NCI-H1092 (cell line): ENCODE measurements at regions not wholly inside any gene's neighbourhood (a gene's known extent, or its start where the extent isn't known, plus 50 kb on each side); places are given as distances from the start of the nearest gene placed in this dataset.

Experiments
- DNase-seq: peaks from one replicate; lab custom pipeline; 2025; lab: John Stamatoyannopoulos, UW

- DNase-seq, result no peak
Measured at GRCh38 chr11:28606930-28607329, 498.7 kb downstream of the METTL15 start.

GRCh38 chr11:28599656-28600055 is 491.5 kb downstream of the METTL15 start:
- DNase-seq, result no peak

- DNase-seq, result no peak
Measured at GRCh38 chr11:28598531-28598930, 490.3 kb downstream of the METTL15 start.

GRCh38 chr11:28596816-28597215 is 488.6 kb downstream of the METTL15 start:
- no peak for DNase-seq

DNA sequence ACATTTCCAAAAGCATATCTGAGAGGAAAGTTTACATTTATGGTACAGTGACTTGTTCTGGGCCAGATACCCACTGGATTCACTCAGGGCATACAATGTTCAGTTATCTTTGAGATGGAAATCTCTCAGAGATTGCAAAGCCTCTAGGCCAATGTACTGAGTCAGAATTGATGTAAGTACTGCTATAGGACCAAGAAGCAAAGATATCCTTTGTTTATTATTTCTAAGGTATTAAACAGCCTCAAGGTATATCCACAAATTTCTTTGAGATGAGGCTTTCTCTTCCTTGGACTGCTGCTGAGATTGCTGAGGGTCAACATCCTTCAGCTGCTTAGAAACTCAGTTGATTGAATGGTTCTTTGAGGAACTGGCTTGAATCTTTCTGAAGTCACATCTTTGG is 484.0 kb downstream of the METTL15 start:
- no peak for DNase-seq

- no peak for DNase-seq
Measured at GRCh38 chr11:28584992-28585391, 476.8 kb downstream of the METTL15 start.

DNA sequence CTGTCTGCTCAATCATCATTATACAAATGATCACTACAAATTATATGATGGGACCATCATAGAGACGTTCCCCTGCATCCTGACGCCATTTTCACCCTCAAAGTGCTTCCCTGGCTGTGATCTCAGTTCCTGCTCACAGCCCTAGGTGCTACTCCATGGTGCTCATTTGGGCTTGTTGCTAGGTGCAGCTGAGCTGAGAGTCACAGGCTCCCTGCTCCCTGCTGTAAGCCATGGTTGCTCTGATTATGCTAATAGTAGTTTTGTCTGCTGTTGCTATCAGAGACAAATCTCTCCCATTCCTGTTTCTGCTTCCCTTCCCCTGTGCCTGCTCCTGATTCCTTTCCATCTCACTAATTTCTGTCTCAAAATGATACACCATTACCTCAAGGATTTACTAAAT is 474.3 kb downstream of the METTL15 start:
- no peak for DNase-seq

- DNase-seq, result no peak
Measured at GRCh38 chr11:28581286-28582242, 473.4 kb downstream of the METTL15 start.

DNA sequence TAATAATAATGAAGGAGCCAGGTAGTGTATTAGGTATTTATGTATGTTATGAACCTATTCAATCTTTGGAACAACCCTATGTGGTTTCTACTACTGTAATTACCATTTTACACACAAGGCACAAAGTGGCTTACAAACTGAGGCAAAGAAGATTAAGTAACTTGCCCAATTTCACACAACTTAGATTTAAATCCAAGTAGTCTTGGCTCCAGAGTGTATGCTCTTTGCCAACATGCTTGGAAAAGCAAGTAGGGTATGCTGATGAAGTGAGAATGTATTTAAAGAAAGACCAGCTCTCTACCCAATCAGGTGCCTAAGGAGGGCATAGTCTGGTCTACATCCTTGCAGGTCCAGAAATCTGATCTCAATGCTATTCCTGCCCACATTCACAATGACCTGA is 463.2 kb downstream of the METTL15 start:
- DNase-seq, result no peak

DNA sequence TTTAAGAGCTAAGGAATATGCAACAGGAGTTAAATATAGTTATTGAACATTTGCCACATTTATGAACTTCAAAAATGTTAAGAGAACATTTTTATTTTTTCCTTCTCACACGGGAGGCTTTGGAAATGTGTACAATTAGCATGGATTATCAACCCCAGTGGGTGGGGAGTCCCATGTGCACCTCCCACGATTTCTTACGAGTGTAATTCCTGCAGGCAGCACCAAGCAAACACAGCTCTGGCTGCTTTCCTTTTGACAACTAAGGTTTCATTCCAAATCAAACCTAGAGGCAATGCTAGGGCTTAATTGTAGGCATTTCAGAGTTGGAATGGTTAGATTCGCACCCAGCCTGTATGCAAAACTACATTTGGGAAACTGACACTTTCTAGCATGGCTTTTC is 460.9 kb downstream of the METTL15 start:
- DNase-seq, result no peak

DNA sequence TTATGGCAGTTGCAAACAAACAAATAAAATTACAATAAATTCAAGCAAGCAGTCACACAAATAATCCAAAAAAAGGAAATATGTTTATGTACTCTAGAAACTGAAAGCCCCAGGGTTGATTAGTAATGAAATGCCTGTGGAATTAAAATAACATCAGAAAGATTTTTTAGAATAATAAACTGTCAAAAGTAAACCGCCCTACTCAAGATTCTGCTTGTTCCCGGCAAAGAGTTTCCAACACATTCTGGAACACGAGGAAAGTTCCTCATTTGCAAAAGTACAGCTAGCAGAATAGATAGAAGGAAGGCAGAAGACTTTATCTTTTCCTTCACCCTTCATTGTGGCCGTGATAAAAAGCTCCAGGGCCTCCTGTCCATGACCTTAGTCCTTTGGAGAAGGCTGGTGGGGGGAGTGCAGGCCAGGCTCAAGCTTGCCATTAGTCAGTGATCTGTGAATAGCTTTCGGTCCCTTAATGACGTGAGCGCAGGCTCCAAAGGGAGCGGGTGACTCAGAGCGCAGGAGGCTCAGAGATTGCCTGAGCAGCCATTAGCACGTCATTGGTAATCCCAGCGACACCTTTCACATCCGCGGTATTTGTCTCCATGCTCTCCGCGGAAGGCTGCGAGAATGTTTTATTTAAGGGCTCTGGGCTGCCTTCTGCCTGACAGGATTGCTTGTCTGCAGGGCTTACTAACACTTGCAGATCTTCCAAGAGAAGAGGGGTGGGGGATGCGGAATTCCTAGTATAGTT is 458.3 kb downstream of the METTL15 start:
- no peak for DNase-seq

DNA sequence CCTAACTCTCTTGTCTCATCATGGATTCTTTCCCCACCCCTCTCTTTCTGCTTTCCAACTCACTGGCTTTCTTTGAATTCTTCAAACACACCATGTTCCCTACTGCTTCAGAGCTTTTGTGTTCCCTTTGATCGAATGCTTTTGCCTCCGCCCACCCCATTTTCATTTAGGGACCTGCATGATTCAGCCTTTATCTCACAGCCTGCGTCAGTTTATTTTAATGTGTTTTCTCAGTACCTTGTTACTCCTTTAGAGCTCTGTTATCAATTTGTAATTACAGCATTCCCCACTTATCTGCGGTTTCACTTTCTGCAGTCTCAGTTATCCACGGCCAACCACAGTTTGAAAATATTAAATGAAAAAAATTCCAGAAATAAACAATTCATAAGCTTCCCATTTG is 451.3 kb downstream of the METTL15 start:
- DNase-seq, result no peak

DNA sequence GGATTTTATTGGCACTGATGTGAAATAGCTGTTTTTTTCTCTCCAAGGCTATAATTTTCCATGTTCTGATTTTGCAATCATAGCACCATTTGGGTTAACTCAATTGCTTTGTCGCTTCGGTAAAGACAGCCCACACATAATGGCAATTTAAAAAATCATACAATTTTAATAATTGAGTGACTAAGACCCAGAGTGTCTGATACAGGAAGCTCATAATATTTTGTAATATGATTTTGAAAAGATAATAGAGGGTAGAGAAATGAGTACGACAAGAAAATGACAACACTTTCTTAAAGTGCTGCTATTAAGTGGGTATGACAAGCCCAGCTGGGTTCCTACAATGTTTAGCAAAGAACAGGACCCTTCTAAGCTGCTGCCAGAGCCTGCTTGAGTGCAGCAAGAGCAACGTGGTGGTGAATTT is 439.1 kb downstream of the METTL15 start:
- DNase-seq, result no peak

- DNase-seq, result no peak
Measured at GRCh38 chr11:28545536-28545935, 437.3 kb downstream of the METTL15 start.

DNA sequence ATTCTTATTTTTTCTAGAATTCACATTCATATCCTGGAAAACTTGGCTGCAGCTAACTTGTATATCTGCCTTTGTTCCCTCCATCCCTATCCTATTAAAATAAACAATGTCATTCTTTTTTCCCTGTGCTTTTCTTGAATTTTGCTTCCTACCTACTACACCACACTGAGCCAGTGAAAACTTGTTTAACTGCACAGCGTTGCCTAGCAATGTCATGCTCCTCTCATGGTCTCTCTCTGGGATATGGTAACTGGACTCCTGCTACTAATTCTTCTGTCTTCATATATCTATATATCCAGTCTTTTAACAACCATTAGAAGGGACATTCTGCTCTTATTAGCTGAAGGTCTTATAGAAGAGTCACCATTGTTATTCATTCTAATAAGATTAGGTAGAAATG is 434.4 kb downstream of the METTL15 start:
- no peak for DNase-seq

DNA sequence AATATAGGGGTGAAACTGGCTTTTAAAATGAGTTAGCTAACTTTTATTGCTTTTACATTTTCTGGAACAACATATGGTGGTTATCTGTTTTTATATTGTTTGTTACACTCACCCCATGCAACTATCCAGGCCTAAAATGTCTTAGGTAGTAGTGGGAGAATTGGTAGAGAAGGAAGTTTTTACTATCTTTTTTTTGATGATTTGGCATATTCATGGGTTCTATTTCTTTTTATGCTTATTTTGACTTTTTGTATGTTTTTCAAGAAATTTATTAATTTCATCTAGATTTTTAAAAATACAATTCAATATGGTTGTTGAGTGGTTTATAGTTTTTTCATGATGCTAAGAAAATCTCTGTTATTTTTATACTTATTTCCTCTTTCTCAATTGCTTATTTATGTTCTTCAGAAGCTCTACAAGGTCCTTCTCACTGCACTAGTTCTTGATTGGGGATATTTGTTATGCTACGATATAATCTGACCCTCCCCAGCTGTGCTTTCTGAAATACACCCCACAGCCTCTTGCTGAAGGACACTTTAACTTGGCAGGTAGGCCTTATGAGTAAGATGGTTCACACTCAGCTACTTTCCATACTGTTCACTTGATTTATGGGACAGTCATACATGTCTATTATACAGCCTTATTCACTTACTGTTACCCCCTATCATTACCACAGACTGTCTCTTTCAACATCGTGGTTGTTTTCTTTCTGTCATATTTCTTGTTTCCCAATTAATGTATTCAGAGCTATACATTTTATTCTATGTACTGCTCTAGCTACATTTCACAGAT is 431.2 kb downstream of the METTL15 start:
- no peak for DNase-seq

DNA sequence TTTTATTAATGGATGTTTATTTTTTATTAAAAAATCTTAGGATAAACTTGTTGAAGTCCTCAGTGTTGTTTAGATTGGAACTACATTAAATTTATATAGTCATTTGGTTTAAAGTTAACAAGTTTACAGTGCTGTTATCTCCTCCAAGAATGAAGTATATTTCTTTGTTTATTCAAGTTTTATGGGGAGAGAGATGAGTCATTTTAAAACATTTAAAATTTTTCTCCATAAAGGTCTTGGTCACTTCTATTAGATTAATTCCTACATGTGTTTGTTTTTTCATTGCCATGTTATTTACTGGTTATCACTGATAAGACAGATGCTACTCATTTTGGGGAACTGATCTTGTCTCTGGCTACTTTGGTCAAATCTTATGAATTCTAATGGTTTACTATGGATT is 429.6 kb downstream of the METTL15 start:
- DNase-seq, result no peak

GRCh38 chr11:28536504-28537267 is 428.5 kb downstream of the METTL15 start:
- no peak for DNase-seq

- no peak for DNase-seq
Measured at GRCh38 chr11:28535677-28536076, 427.5 kb downstream of the METTL15 start.

GRCh38 chr11:28529540-28530410 is 421.6 kb downstream of the METTL15 start:
- DNase-seq, result peak; percentile 24

DNA sequence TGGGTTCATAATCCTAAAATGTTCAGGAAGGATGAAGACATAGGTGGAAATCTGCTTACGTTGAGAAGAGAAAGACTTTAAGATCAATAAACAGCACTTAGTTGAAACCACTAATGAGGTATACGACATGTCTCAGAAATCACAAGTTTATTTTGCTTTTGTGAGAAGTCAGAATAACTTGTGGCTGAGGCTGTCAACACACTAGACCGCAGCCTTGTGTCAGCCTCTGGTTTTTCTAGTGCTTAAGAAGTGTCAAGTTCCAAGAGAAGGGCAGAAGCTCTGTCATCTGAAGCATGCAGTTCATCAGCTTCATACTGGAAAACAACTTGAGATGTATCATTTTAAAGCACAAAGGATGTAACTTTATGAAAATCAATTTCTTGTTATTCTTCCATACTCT is 420.9 kb downstream of the METTL15 start:
- no peak for DNase-seq
